HFFc6 (cell line): ENCODE measurements at regions not wholly inside any gene's neighbourhood (a gene's known extent, or its start where the extent isn't known, plus 50 kb on each side); places are given as distances from the start of the nearest gene placed in this dataset.

Source experiments
- DNase-seq: peaks from one replicate; pipeline ENCODE4 v3.0.0-alpha.2; 2018
- H3K27ac Mint-ChIP-seq: 2 replicates; pipeline ENCODE4 v1.8.0; 2020; ENCODE audit warnings: mild to moderate bottlenecking, mixed read lengths
- H3K27me3 Mint-ChIP-seq: 2 replicates; pipeline ENCODE4 v1.8.0; 2021; ENCODE audit warnings: mild to moderate bottlenecking, moderate library complexity, mixed read lengths; ENCODE audit not compliant: insufficient read depth
- H3K36me3 Mint-ChIP-seq: 2 replicates; pipeline ENCODE4 v1.8.0; 2021; ENCODE audit warnings: low read depth, mixed read lengths
- H3K4me1 Mint-ChIP-seq: 2 replicates; pipeline ENCODE4 v1.8.0; 2020; ENCODE audit warnings: low read depth, mixed read lengths
- H3K4me3 Mint-ChIP-seq: 2 replicates; pipeline ENCODE4 v1.8.0; 2020; ENCODE audit warnings: mild to moderate bottlenecking, moderate library complexity, mixed read lengths
- H3K9me3 Mint-ChIP-seq: 2 replicates; pipeline ENCODE4 v1.8.0; 2020; ENCODE audit warnings: mild to moderate bottlenecking, mixed read lengths
- CTCF ChIP-seq: fragments of 200-600 bp; sonication (generic); IDR thresholded peaks from 2 replicates; pipeline ENCODE4 v1.5.0; 2021; ENCODE audit warnings: antibody characterized with exemption, mild to moderate bottlenecking

GRCh38 chr1:222043444-222044292 lies 301.8 kb upstream of the DUSP10 start:
- Mint-ChIP-seq H3K4me3 (no peak overlapping the region), H3K9me3 (no peaks in the 10 kb centered on the region), H3K27me3 (peaks cover 3% of the 10 kb centered on the region; the same call in 1 of the 2 replicates), H3K27ac (peak overlapping the region; percentile 78), H3K4me1 (peaks cover 46% of the 10 kb centered on the region), H3K36me3 (no peaks in the 10 kb centered on the region)
- no peak for TF ChIP-seq CTCF
- DNase-seq, result peak; percentile 96

- H3K4me3 Mint-ChIP-seq, result no peak overlapping the region
- TF ChIP-seq CTCF, result no peak
- peak; percentile 43 for DNase-seq
- peaks cover 42% of the 10 kb centered on the region for H3K4me1 Mint-ChIP-seq
- no peaks in the 10 kb centered on the region for H3K36me3 Mint-ChIP-seq
- H3K9me3 Mint-ChIP-seq, result no peaks in the 10 kb centered on the region
- H3K27ac Mint-ChIP-seq, result peak overlapping the region; percentile 39
- H3K27me3 Mint-ChIP-seq, result peaks cover 3% of the 10 kb centered on the region; the same call in 1 of the 2 replicates
These were observed 300.2 kb upstream of the DUSP10 start for GRCh38 chr1:222042120-222042519.

GRCh38 chr1:222040955-222041354 lies 299.1 kb upstream of the DUSP10 start:
- H3K4me3 Mint-ChIP-seq, result no peak overlapping the region
- no peak for TF ChIP-seq CTCF
- H3K36me3 Mint-ChIP-seq, result no peaks in the 10 kb centered on the region
- no peaks in the 10 kb centered on the region for H3K9me3 Mint-ChIP-seq
- peaks cover 48% of the 10 kb centered on the region for H3K4me1 Mint-ChIP-seq
- no peak overlapping the region for H3K27ac Mint-ChIP-seq
- no peak for DNase-seq
- peaks cover 3% of the 10 kb centered on the region; the same call in 1 of the 2 replicates for H3K27me3 Mint-ChIP-seq

- TF ChIP-seq CTCF, result no peak
- no peak for DNase-seq
- no peaks in the 10 kb centered on the region for H3K9me3 Mint-ChIP-seq
- H3K4me3 Mint-ChIP-seq, result no peak overlapping the region
- peaks cover 41% of the 10 kb centered on the region for H3K4me1 Mint-ChIP-seq
- H3K27ac Mint-ChIP-seq, result no peak overlapping the region
- H3K27me3 Mint-ChIP-seq, result peaks cover under 1% of the 10 kb centered on the region; the same call in 1 of the 2 replicates
- no peaks in the 10 kb centered on the region for H3K36me3 Mint-ChIP-seq
These were observed 298.4 kb upstream of the DUSP10 start for GRCh38 chr1:222040121-222040805.

GRCh38 chr1:222038971-222039370 lies 297.1 kb upstream of the DUSP10 start:
- Mint-ChIP-seq H3K27ac (no peak overlapping the region), H3K36me3 (no peaks in the 10 kb centered on the region), H3K27me3 (no peaks in the 10 kb centered on the region), H3K4me1 (peaks cover 33% of the 10 kb centered on the region), H3K9me3 (no peaks in the 10 kb centered on the region), H3K4me3 (no peak overlapping the region)
- no peak for TF ChIP-seq CTCF
- DNase-seq, result no peak
